ENCODE measurements at regions not wholly inside any gene's neighbourhood (a gene's known extent, or its start where the extent isn't known, plus 50 kb on each side); places are given as distances from the start of the nearest gene placed in this dataset.

GRCh38 chr17:70862295-70862694 lies 693.0 kb downstream of the KCNJ2 start:
- H3K9ac ChIP-seq (ENCODE audit: low read depth, low read length, poor library complexity, severe bottlenecking): no peak overlapping the region
- H3K27me3 ChIP-seq (ENCODE audit: insufficient read depth, low read length, poor library complexity, severe bottlenecking): no peaks in the 10 kb centered on the region
- no peaks in the 10 kb centered on the region for H4K20me1 ChIP-seq (ENCODE audit: insufficient read depth, low read length, poor library complexity, severe bottlenecking)
- H3K36me3 ChIP-seq (ENCODE audit: insufficient read depth, low read length): no peaks in the 10 kb centered on the region
- no peaks in the 10 kb centered on the region for H3F3A ChIP-seq (ENCODE audit: low read depth)
- H3K4me3 ChIP-seq (ENCODE audit: low read length, poor library complexity, severe bottlenecking): no peak overlapping the region
- no peak overlapping the region for H3K4me2 ChIP-seq (ENCODE audit: low read depth, low read length, poor library complexity, severe bottlenecking)
- no peaks in the 10 kb centered on the region for H3K79me2 ChIP-seq (ENCODE audit: insufficient read depth, low read length)
- H3K9me2 ChIP-seq (replicated peaks; ENCODE audit: low read depth, low read length): no peaks in the 10 kb centered on the region
- no peaks in the 10 kb centered on the region for H3K4me1 ChIP-seq (ENCODE audit: insufficient read depth, low read length, poor library complexity, severe bottlenecking)
- H3K9me3 ChIP-seq (ENCODE audit: insufficient read depth, low read depth, low read length): no peaks in the 10 kb centered on the region
- TF ChIP-seq, protein P1, sequence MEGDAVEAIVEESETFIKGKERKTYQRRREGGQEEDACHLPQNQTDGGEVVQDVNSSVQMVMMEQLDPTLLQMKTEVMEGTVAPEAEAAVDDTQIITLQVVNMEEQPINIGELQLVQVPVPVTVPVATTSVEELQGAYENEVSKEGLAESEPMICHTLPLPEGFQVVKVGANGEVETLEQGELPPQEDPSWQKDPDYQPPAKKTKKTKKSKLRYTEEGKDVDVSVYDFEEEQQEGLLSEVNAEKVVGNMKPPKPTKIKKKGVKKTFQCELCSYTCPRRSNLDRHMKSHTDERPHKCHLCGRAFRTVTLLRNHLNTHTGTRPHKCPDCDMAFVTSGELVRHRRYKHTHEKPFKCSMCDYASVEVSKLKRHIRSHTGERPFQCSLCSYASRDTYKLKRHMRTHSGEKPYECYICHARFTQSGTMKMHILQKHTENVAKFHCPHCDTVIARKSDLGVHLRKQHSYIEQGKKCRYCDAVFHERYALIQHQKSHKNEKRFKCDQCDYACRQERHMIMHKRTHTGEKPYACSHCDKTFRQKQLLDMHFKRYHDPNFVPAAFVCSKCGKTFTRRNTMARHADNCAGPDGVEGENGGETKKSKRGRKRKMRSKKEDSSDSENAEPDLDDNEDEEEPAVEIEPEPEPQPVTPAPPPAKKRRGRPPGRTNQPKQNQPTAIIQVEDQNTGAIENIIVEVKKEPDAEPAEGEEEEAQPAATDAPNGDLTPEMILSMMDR (conservative IDR thresholded peaks at IDR 0.05; ENCODE audit: low read length): no peak
- no peak for TF ChIP-seq EZH2phosphoT487 (IDR thresholded peaks at IDR 0.05; ENCODE audit: borderline replicate concordance)
- H2AFZ ChIP-seq (ENCODE audit: low read length): no peak overlapping the region

DNA sequence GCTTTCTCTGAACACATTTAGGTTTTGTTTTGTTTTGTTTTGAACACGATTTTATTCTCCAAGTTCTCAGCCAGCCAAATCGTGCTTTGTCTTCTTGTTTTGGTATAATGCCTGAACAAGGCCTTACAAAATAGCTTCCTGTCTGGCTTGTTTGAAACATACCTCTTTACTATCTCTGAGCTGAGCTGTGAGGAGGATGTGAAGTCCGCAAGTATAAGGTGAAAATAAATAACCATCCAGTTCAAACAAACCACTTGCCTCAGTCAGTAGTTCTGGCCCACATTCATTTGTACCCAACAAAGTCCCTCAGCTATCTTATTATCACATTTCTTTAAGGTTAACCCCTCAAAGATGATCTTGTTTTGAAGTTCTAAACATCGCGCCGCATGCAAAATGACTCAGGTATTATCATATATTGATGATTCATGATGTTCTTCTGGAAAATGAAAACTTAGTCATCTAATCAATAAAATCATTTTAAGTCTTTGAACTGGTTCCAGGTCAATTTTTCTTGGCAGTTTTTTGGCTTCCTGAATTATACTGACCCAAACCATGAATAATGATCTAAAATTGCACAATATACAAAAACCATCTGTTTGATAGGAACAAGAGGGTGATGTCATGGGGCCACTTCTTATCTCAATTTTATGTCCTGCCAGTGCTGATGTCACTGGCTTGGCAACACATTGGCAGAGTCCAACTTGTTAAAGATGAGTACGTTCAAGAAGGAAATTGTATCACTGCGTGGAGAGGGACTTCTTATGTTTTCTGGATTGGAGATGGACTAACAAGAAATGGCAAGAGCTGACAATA lies 694.3 kb downstream of the KCNJ2 start:
- H3K79me2 ChIP-seq (ENCODE audit: insufficient read depth, low read length): no peaks in the 10 kb centered on the region
- no peaks in the 10 kb centered on the region for H3K4me1 ChIP-seq (ENCODE audit: insufficient read depth, low read length, poor library complexity, severe bottlenecking)
- H3K36me3 ChIP-seq (ENCODE audit: insufficient read depth, low read length): no peaks in the 10 kb centered on the region
- H4K20me1 ChIP-seq (ENCODE audit: insufficient read depth, low read length, poor library complexity, severe bottlenecking): no peaks in the 10 kb centered on the region
- H3K9ac ChIP-seq (ENCODE audit: low read depth, low read length, poor library complexity, severe bottlenecking): no peak overlapping the region
- H3K27me3 ChIP-seq (ENCODE audit: insufficient read depth, low read length, poor library complexity, severe bottlenecking): no peaks in the 10 kb centered on the region
- H3F3A ChIP-seq (ENCODE audit: low read depth): no peaks in the 10 kb centered on the region
- no peak overlapping the region for H3K4me2 ChIP-seq (ENCODE audit: low read depth, low read length, poor library complexity, severe bottlenecking)
- H3K9me2 ChIP-seq (replicated peaks; ENCODE audit: low read depth, low read length): no peaks in the 10 kb centered on the region
- TF ChIP-seq, protein P1 (conservative IDR thresholded peaks at IDR 0.05; ENCODE audit: low read length): no peak
- TF ChIP-seq EZH2phosphoT487 (IDR thresholded peaks at IDR 0.05; ENCODE audit: borderline replicate concordance): no peak
- H3K4me3 ChIP-seq (ENCODE audit: low read length, poor library complexity, severe bottlenecking): no peak overlapping the region
- H3K9me3 ChIP-seq (ENCODE audit: insufficient read depth, low read depth, low read length): no peaks in the 10 kb centered on the region
- no peak overlapping the region for H2AFZ ChIP-seq (ENCODE audit: low read length)

GRCh38 chr17:70865993-70866804 lies 696.9 kb downstream of the KCNJ2 start:
- H3K9ac ChIP-seq (ENCODE audit: low read depth, low read length, poor library complexity, severe bottlenecking): no peak overlapping the region
- TF ChIP-seq EZH2phosphoT487 (IDR thresholded peaks at IDR 0.05; ENCODE audit: borderline replicate concordance): no peak
- TF ChIP-seq, protein P1 (conservative IDR thresholded peaks at IDR 0.05; ENCODE audit: low read length): no peak

More at GRCh38 chr17:70865993-70866804, 696.9 kb downstream of the KCNJ2 start:
- Histone ChIP-seq H3K36me3 (ENCODE audit: insufficient read depth, low read length) (no peaks in the 10 kb centered on the region), H3K9me3 (ENCODE audit: insufficient read depth, low read depth, low read length) (no peaks in the 10 kb centered on the region), H4K20me1 (ENCODE audit: insufficient read depth, low read length, poor library complexity, severe bottlenecking) (no peaks in the 10 kb centered on the region), H3K9me2 (replicated peaks; ENCODE audit: low read depth, low read length) (no peaks in the 10 kb centered on the region), H3K4me2 (ENCODE audit: low read depth, low read length, poor library complexity, severe bottlenecking) (no peak overlapping the region), H3K4me1 (ENCODE audit: insufficient read depth, low read length, poor library complexity, severe bottlenecking) (no peaks in the 10 kb centered on the region), H3K79me2 (ENCODE audit: insufficient read depth, low read length) (no peaks in the 10 kb centered on the region), H3K4me3 (ENCODE audit: low read length, poor library complexity, severe bottlenecking) (no peak overlapping the region), H3K27me3 (ENCODE audit: insufficient read depth, low read length, poor library complexity, severe bottlenecking) (no peaks in the 10 kb centered on the region), H2AFZ (ENCODE audit: low read length) (no peak overlapping the region), H3F3A (ENCODE audit: low read depth) (no peaks in the 10 kb centered on the region)

Data from Loucy (cell line).